ENCODE measurements at regions not wholly inside any gene's neighbourhood (a gene's known extent, or its start where the extent isn't known, plus 50 kb on each side); places are given as distances from the start of the nearest gene placed in this dataset.

GRCh38 chr7:47664650-47665195 lies 82.8 kb upstream of the TNS3 start:
- Histone ChIP-seq H3K4me3 (no peak overlapping the region), H3K27me3 (no peaks in the 10 kb centered on the region), H3K27ac (no peak overlapping the region), H3K36me3 (no peaks in the 10 kb centered on the region), H3K9me3 (ENCODE audit: low read depth) (no peaks in the 10 kb centered on the region), H3K4me1 (ENCODE audit: low read depth) (no peaks in the 10 kb centered on the region)
- DNase-seq (ENCODE audit: low read depth in 1 of 2, low spot score in 1 of 2), result no peak
- TF ChIP-seq CTCF (IDR thresholded peaks at IDR 0.05; ENCODE audit: low read depth, low read length), result no peak

GRCh38 chr7:47663851-47664250 lies 81.9 kb upstream of the TNS3 start:
- Histone ChIP-seq H3K36me3 (no peaks in the 10 kb centered on the region), H3K27ac (no peak overlapping the region), H3K4me3 (no peak overlapping the region), H3K27me3 (no peaks in the 10 kb centered on the region), H3K9me3 (ENCODE audit: low read depth) (no peaks in the 10 kb centered on the region), H3K4me1 (ENCODE audit: low read depth) (no peaks in the 10 kb centered on the region)
- no peak for TF ChIP-seq CTCF (IDR thresholded peaks at IDR 0.05; ENCODE audit: low read depth, low read length)
- DNase-seq (ENCODE audit: low read depth in 1 of 2, low spot score in 1 of 2), result no peak

- no peak overlapping the region for H3K27ac ChIP-seq
- no peak for DNase-seq (ENCODE audit: low read depth in 1 of 2, low spot score in 1 of 2)
- no peak overlapping the region for H3K4me3 ChIP-seq
- H3K4me1 ChIP-seq (ENCODE audit: low read depth), result no peaks in the 10 kb centered on the region
- no peak for TF ChIP-seq CTCF (IDR thresholded peaks at IDR 0.05; ENCODE audit: low read depth, low read length)
- no peaks in the 10 kb centered on the region for H3K9me3 ChIP-seq (ENCODE audit: low read depth)
- H3K36me3 ChIP-seq, result no peaks in the 10 kb centered on the region
- H3K27me3 ChIP-seq, result no peaks in the 10 kb centered on the region
Measured at GRCh38 chr7:47663213-47663612, 81.3 kb upstream of the TNS3 start.

GRCh38 chr7:47661051-47661714 lies 79.3 kb upstream of the TNS3 start:
- Histone ChIP-seq H3K27ac (no peak overlapping the region), H3K4me1 (ENCODE audit: low read depth) (no peaks in the 10 kb centered on the region), H3K27me3 (no peaks in the 10 kb centered on the region), H3K36me3 (no peaks in the 10 kb centered on the region), H3K9me3 (ENCODE audit: low read depth) (no peaks in the 10 kb centered on the region), H3K4me3 (no peak overlapping the region)
- no peak for DNase-seq (ENCODE audit: low read depth in 1 of 2, low spot score in 1 of 2)
- no peak for TF ChIP-seq CTCF (IDR thresholded peaks at IDR 0.05; ENCODE audit: low read depth, low read length)

- H3K4me3 ChIP-seq, result no peak overlapping the region
- H3K27me3 ChIP-seq, result no peaks in the 10 kb centered on the region
- no peaks in the 10 kb centered on the region for H3K36me3 ChIP-seq
- no peaks in the 10 kb centered on the region for H3K4me1 ChIP-seq (ENCODE audit: low read depth)
- H3K9me3 ChIP-seq (ENCODE audit: low read depth), result no peaks in the 10 kb centered on the region
- DNase-seq (ENCODE audit: low read depth in 1 of 2, low spot score in 1 of 2), result no peak
- no peak overlapping the region for H3K27ac ChIP-seq
- no peak for TF ChIP-seq CTCF (IDR thresholded peaks at IDR 0.05; ENCODE audit: low read depth, low read length)
Measured at GRCh38 chr7:47659664-47660462, 78.0 kb upstream of the TNS3 start.
